Activated CD8-positive, alpha-beta T cell treated with anti-CD3 and anti-CD28 coated beads for 36 hours (primary cell): ENCODE measurements at regions not wholly inside any gene's neighbourhood (a gene's known extent, or its start where the extent isn't known, plus 50 kb on each side); places are given as distances from the start of the nearest gene placed in this dataset. TPM values are rescaled to one million over a fixed set of nuclear protein-coding genes. Genes with fewer than 3 reads are reported as not detected.

Experiments
- ATAC-seq: fragments of 200-7000 bp; cut with Tn5 transposase; one replicate; pipeline ENCODE4 v1.10.0; 2021; ENCODE audit warnings: mild to moderate bottlenecking, moderate library complexity
- CTCF ChIA-PET: fragments of 350-600 bp; sonication (Branson Sonifier 250); formaldehyde crosslinking; loops from one replicate; lab custom pipeline; 2021; ENCODE audit warnings: antibody characterized with exemption; lab: Charles Lee
- POLR2A ChIA-PET: fragments of 350-600 bp; sonication (Branson Sonifier 250); formaldehyde crosslinking; loops from one replicate; lab custom pipeline; 2021; ENCODE audit warnings: antibody characterized with exemption; lab: Charles Lee
- DNase-seq: peaks from one replicate; pipeline ENCODE4 v3.0.0-alpha.2; 2020
- H3K27ac Mint-ChIP-seq: one replicate; pipeline ENCODE4 v1.8.0; 2021; ENCODE audit warnings: mild to moderate bottlenecking, mixed read lengths
- H3K27me3 Mint-ChIP-seq: one replicate; pipeline ENCODE4 v1.8.0; 2021; ENCODE audit warnings: mixed read lengths
- H3K36me3 Mint-ChIP-seq: one replicate; pipeline ENCODE4 v1.8.0; 2021; ENCODE audit warnings: low read depth, mixed read lengths
- H3K4me1 Mint-ChIP-seq: one replicate; pipeline ENCODE4 v1.8.0; 2021; ENCODE audit warnings: low read depth, mixed read lengths
- H3K4me3 Mint-ChIP-seq: one replicate; pipeline ENCODE4 v1.8.0; 2021; ENCODE audit warnings: mild to moderate bottlenecking, moderate library complexity, mixed read lengths
- H3K9me3 Mint-ChIP-seq: one replicate; pipeline ENCODE4 v1.8.0; 2021; ENCODE audit warnings: mixed read lengths
- intact Hi-C: fragments of 100-400 bp; cut with micrococcal nuclease; formaldehyde crosslinking; loops from one replicate; pipeline ENCODE4 v1.10.0; 2022
- microRNA-seq: library from miRNA; unstranded; fragments of <30 nt; microRNA quantifications from one replicate; pipeline ENCODE4 v1.2.0, GENCODE V29; 2022; ENCODE audit warnings: borderline microRNAs expressed, borderline replicate concordance
- TF ChIP-seq, protein P1 (sequence below): fragments of 200-600 bp; IDR thresholded peaks from one replicate; pipeline ENCODE4 v1.8.0; 2022; ENCODE audit warnings: antibody characterized with exemption, mild to moderate bottlenecking

DNA sequence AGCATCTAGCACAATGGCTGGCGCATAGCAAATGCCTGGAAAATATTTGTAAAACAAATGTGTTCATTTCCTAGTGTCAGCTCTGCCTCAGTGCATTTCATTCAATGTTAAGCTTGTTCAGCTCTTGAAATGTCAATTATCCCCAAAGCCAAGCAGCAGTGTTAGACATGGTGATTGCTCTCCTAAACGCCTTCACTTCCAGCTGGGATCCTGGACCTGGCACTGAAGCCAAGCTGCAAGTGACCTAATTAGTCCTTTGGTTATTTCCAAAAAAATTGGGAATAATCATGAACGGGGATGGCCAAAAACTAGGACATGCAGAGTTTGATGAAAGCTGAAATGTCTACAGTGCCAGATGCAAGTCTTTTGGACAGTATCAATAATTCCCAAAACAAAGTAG is 54.9 kb upstream of the MDGA2 start:
- intact Hi-C loops: no loop called here
- H3K9me3 Mint-ChIP-seq: peaks cover 3% of the 10 kb centered on the region
- H3K36me3 Mint-ChIP-seq: no peaks in the 10 kb centered on the region
- H3K27me3 Mint-ChIP-seq: no peaks in the 10 kb centered on the region
- ChIA-PET CTCF (no interaction called here), POLR2A (no interaction called here)
- H3K27ac Mint-ChIP-seq: no peak overlapping the region
- no peaks in the 10 kb centered on the region for H3K4me1 Mint-ChIP-seq
- no peak for DNase-seq
- ATAC-seq: no peak
- TF ChIP-seq, protein P1, sequence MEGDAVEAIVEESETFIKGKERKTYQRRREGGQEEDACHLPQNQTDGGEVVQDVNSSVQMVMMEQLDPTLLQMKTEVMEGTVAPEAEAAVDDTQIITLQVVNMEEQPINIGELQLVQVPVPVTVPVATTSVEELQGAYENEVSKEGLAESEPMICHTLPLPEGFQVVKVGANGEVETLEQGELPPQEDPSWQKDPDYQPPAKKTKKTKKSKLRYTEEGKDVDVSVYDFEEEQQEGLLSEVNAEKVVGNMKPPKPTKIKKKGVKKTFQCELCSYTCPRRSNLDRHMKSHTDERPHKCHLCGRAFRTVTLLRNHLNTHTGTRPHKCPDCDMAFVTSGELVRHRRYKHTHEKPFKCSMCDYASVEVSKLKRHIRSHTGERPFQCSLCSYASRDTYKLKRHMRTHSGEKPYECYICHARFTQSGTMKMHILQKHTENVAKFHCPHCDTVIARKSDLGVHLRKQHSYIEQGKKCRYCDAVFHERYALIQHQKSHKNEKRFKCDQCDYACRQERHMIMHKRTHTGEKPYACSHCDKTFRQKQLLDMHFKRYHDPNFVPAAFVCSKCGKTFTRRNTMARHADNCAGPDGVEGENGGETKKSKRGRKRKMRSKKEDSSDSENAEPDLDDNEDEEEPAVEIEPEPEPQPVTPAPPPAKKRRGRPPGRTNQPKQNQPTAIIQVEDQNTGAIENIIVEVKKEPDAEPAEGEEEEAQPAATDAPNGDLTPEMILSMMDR: no peak
- H3K4me3 Mint-ChIP-seq: no peak overlapping the region

Small RNA genes lying in the stretch of these regions (microRNA-seq; reads per million reads assigned to microRNA genes)
- gene MIR548Y: not detected
